BJ (cell line): ENCODE measurements at regions not wholly inside any gene's neighbourhood (a gene's known extent, or its start where the extent isn't known, plus 50 kb on each side); places are given as distances from the start of the nearest gene placed in this dataset.

Experiments
- CTCF ChIA-PET: fragments of 350-600 bp; formaldehyde crosslinking; extraction: SDS; loops from one replicate; lab custom pipeline; 2021; ENCODE audit warnings: antibody characterized with exemption, inconsistent platforms; lab: Yijun Ruan, JAX
- POLR2A ChIA-PET: fragments of 300-600 bp; sonication (Branson Sonifier 250); formaldehyde crosslinking; extraction: SDS; loops from one replicate; lab custom pipeline; 2021; ENCODE audit warnings: antibody characterized with exemption; lab: Charles Lee
- DNase-seq: peaks from one replicate; pipeline ENCODE4 v3.0.0-alpha.2; 2011; ENCODE audit warnings: low read depth
- H3K27me3 ChIP-seq: 2 replicates; pipeline ENCODE4 v1.6.0; 2011; ENCODE audit warnings: low read length; ENCODE audit not compliant: control insufficient read depth, insufficient read depth
- H3K36me3 ChIP-seq: 2 replicates; pipeline ENCODE4 v1.5.1; 2011; ENCODE audit warnings: low read length; ENCODE audit not compliant: control insufficient read depth, insufficient read depth
- H3K4me3 ChIP-seq: 2 replicates; pipeline ENCODE4 v1.5.1; 2011; ENCODE audit warnings: low read depth, mild to moderate bottlenecking, control low read depth, low read length
- TF ChIP-seq, protein P1 (sequence below): IDR thresholded peaks from 2 replicates; pipeline ENCODE4 v1.5.1; 2011; ENCODE audit warnings: low read depth, mild to moderate bottlenecking, control low read depth, inconsistent platforms, low read length, moderate library complexity; ENCODE audit not compliant: insufficient read depth

GRCh38 chr12:63206909-63207308 is 55.9 kb upstream of the AVPR1A start:
- DNase-seq, result no peak
- TF ChIP-seq, protein P1, sequence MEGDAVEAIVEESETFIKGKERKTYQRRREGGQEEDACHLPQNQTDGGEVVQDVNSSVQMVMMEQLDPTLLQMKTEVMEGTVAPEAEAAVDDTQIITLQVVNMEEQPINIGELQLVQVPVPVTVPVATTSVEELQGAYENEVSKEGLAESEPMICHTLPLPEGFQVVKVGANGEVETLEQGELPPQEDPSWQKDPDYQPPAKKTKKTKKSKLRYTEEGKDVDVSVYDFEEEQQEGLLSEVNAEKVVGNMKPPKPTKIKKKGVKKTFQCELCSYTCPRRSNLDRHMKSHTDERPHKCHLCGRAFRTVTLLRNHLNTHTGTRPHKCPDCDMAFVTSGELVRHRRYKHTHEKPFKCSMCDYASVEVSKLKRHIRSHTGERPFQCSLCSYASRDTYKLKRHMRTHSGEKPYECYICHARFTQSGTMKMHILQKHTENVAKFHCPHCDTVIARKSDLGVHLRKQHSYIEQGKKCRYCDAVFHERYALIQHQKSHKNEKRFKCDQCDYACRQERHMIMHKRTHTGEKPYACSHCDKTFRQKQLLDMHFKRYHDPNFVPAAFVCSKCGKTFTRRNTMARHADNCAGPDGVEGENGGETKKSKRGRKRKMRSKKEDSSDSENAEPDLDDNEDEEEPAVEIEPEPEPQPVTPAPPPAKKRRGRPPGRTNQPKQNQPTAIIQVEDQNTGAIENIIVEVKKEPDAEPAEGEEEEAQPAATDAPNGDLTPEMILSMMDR, result no peak
- no peak overlapping the region for H3K4me3 ChIP-seq
- ChIA-PET CTCF (no interaction called here), POLR2A (no interaction called here)
- no peaks in the 10 kb centered on the region for H3K27me3 ChIP-seq
- no peaks in the 10 kb centered on the region for H3K36me3 ChIP-seq

DNA sequence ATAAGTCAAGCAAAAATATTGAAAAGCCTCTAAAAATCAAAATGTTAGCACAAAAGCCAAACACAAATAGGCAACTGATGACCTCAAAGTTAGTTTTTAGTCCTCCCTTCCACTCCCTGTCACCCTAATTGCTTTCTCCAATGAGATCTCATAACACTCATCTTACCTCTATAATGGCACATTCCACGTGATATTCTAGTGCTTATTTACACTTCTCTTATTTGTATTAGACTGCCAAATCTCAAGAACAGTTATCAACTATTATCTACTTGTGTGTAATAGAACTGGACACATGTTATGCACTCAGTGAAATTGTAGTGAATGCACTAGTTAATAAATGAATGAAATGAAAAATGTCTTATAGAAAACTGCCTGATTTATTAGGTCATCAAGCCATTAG is 55.5 kb upstream of the AVPR1A start:
- H3K36me3 ChIP-seq, result no peaks in the 10 kb centered on the region
- no peak overlapping the region for H3K4me3 ChIP-seq
- POLR2A ChIA-PET, result no interaction called here
- CTCF ChIA-PET, result no interaction called here
- no peaks in the 10 kb centered on the region for H3K27me3 ChIP-seq
- TF ChIP-seq, protein P1, result no peak
- DNase-seq, result no peak
